LNCaP clone FGC (cell line): ENCODE measurements at regions not wholly inside any gene's neighbourhood (a gene's known extent, or its start where the extent isn't known, plus 50 kb on each side); places are given as distances from the start of the nearest gene placed in this dataset.

Experiments
- DNase-seq: peaks from one replicate; pipeline ENCODE4 v3.0.0-alpha.2; 2011; ENCODE audit warnings: low read depth
- H3K4me3 ChIP-seq: 2 replicates; pipeline ENCODE4 v1.5.1; 2011; ENCODE audit warnings: mild to moderate bottlenecking, low read depth, low read length, control low read depth
- CTCF ChIP-seq: IDR thresholded peaks from 2 replicates; pipeline ENCODE4 v1.5.1; 2012; ENCODE audit warnings: mild to moderate bottlenecking; ENCODE audit not compliant: control insufficient read depth, insufficient read depth; ENCODE audit errors: extremely low read depth

GRCh38 chr12:108399514-108399913 is 60.4 kb upstream of the CMKLR1 start:
- H3K4me3 ChIP-seq = no peak overlapping the region
- TF ChIP-seq CTCF = no peak
- DNase-seq = no peak

- no peak overlapping the region for H3K4me3 ChIP-seq
- DNase-seq = no peak
- TF ChIP-seq CTCF = no peak
These were observed 55.1 kb upstream of the CMKLR1 start for GRCh38 chr12:108394196-108394595.

- DNase-seq = no peak
- TF ChIP-seq CTCF = no peak
- no peak overlapping the region for H3K4me3 ChIP-seq
These were observed 53.2 kb upstream of the CMKLR1 start for GRCh38 chr12:108392284-108392683.

- TF ChIP-seq CTCF = no peak
- DNase-seq = no peak
These were observed 51.5 kb upstream of the CMKLR1 start for GRCh38 chr12:108390495-108391203.

GRCh38 chr12:108389544-108389943 is 50.4 kb upstream of the CMKLR1 start:
- no peak for TF ChIP-seq CTCF
- H3K4me3 ChIP-seq = no peak overlapping the region
- DNase-seq = no peak

More at GRCh38 chr12:108390495-108391203, 51.5 kb upstream of the CMKLR1 start:
- H3K4me3 ChIP-seq = no peak overlapping the region
